Ishikawa (cell line): ENCODE measurements at regions not wholly inside any gene's neighbourhood (a gene's known extent, or its start where the extent isn't known, plus 50 kb on each side); places are given as distances from the start of the nearest gene placed in this dataset.

ENCODE experiments used
- CEBPB ChIP-seq: IDR thresholded peaks from 2 replicates; pipeline ENCODE4 v1.6.1; 2012
- CREB1 ChIP-seq: IDR thresholded peaks from 2 replicates; pipeline ENCODE4 v1.6.1; 2012; ENCODE audit warnings: low read depth
- EP300 ChIP-seq: IDR thresholded peaks from 2 replicates; pipeline ENCODE4 v1.6.1; 2012; ENCODE audit warnings: borderline replicate concordance
- MAX ChIP-seq: IDR thresholded peaks from 2 replicates; pipeline ENCODE4 v1.6.1; 2012
- RAD21 ChIP-seq: IDR thresholded peaks from 2 replicates; pipeline ENCODE4 v1.6.1; 2012; ENCODE audit warnings: low read depth
- REST ChIP-seq: IDR thresholded peaks from 2 replicates; pipeline ENCODE4 v1.6.1; 2012; ENCODE audit warnings: low read depth, mild to moderate bottlenecking
- TAF1 ChIP-seq: IDR thresholded peaks from 2 replicates; pipeline ENCODE4 v1.6.1; 2012; ENCODE audit warnings: low read depth, mild to moderate bottlenecking
- TCF12 ChIP-seq: IDR thresholded peaks from 2 replicates; pipeline ENCODE4 v1.6.1; 2012; ENCODE audit warnings: low read depth
- ZBTB7A ChIP-seq: IDR thresholded peaks from 2 replicates; pipeline ENCODE4 v1.6.1; 2012; ENCODE audit warnings: low read depth
- TF ChIP-seq, protein P1 (sequence below): IDR thresholded peaks from 2 replicates; pipeline ENCODE4 v1.6.1; 2012

GRCh38 chr4:147163311-147163710 is 217.6 kb upstream of the TTC29 start:
- TF ChIP-seq, protein P1, sequence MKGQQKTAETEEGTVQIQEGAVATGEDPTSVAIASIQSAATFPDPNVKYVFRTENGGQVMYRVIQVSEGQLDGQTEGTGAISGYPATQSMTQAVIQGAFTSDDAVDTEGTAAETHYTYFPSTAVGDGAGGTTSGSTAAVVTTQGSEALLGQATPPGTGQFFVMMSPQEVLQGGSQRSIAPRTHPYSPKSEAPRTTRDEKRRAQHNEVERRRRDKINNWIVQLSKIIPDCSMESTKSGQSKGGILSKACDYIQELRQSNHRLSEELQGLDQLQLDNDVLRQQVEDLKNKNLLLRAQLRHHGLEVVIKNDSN, result no peak
- no peak for TF ChIP-seq EP300
- no peak for TF ChIP-seq CEBPB
- TF ChIP-seq REST, result no peak
- no peak for TF ChIP-seq MAX
- no peak for TF ChIP-seq RAD21
- TF ChIP-seq ZBTB7A, result no peak
- no peak for TF ChIP-seq CREB1
- TF ChIP-seq TCF12, result no peak
- TF ChIP-seq TAF1, result no peak
